ENCODE measurements at regions not wholly inside any gene's neighbourhood (a gene's known extent, or its start where the extent isn't known, plus 50 kb on each side); places are given as distances from the start of the nearest gene placed in this dataset.
A peak's percentile ranks its signal among the peaks of the same experiment; 100 is the strongest.

- TF ChIP-seq, protein P1, sequence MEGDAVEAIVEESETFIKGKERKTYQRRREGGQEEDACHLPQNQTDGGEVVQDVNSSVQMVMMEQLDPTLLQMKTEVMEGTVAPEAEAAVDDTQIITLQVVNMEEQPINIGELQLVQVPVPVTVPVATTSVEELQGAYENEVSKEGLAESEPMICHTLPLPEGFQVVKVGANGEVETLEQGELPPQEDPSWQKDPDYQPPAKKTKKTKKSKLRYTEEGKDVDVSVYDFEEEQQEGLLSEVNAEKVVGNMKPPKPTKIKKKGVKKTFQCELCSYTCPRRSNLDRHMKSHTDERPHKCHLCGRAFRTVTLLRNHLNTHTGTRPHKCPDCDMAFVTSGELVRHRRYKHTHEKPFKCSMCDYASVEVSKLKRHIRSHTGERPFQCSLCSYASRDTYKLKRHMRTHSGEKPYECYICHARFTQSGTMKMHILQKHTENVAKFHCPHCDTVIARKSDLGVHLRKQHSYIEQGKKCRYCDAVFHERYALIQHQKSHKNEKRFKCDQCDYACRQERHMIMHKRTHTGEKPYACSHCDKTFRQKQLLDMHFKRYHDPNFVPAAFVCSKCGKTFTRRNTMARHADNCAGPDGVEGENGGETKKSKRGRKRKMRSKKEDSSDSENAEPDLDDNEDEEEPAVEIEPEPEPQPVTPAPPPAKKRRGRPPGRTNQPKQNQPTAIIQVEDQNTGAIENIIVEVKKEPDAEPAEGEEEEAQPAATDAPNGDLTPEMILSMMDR (conservative IDR thresholded peaks at IDR 0.05; ENCODE audit: low read depth, low read length) = peak; percentile 45; the same call in 1 of the 2 replicates
- TF ChIP-seq EZH2 (IDR thresholded peaks at IDR 0.05; ENCODE audit: borderline replicate concordance, low read depth, low read length, poor library complexity, severe bottlenecking) = no peak
Observed at GRCh38 chr3:181103605-181104004, 114.1 kb upstream of the DNAJC19 start.

All from A673 (cell line).